CD4-positive, alpha-beta T cell treated with Interleukin-6 for 4 hours (primary cell): ENCODE measurements at regions not wholly inside any gene's neighbourhood (a gene's known extent, or its start where the extent isn't known, plus 50 kb on each side); places are given as distances from the start of the nearest gene placed in this dataset.

Experiments used
- DNase-seq: peaks from one replicate; pipeline ENCODE4 v3.0.0-alpha.2; 2020; ENCODE audit warnings: mixed read lengths

DNA sequence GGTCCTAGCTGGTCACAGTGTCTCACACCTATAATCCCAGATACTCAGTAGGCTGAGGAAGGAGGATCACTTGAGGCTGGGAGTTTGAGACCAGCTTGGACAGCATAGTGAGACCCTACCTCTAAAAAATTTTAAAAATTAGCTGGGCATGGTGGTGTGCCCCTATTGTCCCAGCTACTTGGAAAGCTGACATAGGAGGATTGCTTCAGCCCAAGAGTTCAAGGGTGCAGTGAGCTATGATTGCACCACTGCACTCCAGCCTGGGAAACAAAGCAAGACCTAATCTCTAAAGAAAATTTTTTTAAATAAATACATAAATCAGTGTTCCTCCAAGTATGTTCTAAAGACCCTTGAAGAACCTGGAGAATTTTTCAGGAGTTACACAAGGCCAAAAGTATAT lies 50.6 kb upstream of the GNAO1 start:
- DNase-seq: no peak

DNA sequence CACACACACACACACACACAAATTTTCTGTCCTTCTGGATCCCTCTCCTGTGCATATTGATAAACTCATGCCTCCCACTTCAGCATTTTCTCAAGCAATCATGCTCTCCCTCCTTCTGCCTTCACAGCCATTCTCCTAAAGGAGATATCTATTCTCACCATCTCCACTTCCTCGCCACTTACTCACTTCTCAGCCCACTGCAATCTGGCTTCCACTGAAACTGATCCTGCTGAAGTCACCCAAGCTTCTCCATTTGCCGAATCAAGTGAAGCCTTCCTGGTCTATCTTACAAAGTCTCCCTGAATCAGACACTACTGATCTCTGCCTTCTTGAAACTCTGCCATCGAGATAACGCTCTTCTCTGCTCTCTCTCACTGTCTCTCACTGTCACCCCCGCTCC lies 54.0 kb upstream of the GNAO1 start:
- DNase-seq: no peak

DNA sequence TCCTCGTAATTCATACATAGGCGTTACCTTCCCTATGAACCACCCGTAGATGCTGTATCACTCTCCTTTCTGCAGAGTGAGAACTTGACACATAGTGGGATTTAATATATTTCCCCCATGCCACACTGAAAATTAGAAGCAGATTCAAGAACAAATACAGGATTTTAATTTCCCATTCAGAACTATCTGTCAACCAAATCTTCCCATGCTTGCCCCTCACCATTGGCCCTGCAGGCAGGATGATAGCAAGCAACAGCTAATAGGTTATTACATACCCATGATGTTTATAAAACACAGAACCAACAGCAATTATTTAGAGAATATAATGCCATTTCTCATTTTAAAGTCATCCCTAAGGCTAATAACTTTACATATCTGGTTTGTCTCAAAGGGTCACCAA lies 55.0 kb upstream of the GNAO1 start:
- no peak for DNase-seq

DNA sequence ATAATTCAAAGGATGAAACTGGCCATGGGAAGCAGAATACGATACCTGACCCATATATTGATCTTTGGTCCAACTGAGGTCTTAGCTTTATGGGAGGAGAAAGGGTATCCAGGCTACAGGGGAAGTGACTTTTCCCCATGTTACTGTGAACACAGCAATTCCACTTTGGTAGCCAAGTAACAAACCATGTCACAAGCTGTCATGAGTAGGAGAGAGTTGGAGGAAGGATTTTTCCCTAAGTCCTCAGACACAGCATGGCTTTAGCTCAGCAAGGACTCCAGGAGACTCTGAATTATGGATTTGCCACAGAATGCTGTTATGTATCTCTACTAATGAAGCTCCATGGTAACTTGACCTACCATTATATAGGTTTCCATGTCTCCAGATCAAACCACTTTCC lies 56.5 kb upstream of the GNAO1 start:
- no peak for DNase-seq

DNA sequence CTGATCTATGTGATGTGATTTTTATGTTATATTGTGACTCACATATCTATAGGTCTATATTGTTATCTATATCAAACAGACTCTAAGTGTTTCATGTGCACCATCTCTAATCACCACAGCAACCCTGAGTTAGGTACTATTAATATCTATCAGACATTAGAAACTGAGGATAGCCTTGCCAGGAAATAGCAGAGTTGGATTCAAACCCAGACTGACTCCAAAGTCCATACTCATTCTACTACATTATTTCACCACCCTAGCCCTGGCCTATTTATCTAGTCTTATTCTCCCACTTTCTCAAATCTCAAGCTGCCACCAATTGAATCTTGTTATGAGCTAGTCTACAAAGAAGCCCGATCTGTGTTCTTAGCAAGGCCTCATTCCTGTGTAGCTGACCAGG lies 65.4 kb upstream of the GNAO1 start:
- DNase-seq: no peak

DNA sequence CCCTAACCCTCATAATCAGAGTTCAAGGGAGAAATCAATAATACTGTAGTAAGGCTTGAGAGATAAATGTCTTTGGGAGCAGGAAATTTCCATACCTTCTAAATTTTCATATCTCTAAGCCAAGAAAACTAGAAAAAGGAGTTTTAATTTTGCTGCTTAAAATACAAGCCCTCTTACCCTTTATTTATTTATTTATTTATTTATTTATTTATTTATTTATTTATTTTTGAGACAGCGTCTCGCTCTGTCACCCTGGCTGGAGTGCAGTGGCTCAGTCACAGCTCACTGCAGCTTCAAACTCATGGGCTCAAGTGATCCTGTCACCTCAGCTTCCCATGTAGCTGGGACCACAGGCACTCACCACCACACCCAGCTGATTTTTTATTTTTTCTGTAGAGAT lies 69.0 kb upstream of the GNAO1 start:
- DNase-seq: no peak

DNA sequence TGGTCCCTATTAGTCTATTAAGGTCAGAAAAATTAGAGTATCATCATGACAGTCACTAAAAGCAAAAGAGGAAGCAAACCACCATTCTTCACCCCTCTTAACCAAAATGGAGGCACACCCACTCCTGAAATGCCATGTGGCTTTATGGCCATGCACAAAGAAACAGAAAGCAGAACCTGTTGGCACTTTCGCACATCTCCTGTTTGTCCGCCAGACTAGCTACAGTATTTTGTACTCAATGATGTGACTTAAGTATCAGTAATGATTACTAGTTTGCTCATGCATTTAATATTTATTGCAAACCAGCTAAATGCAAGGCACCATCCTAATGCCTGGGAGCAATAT lies 70.2 kb upstream of the GNAO1 start:
- no peak for DNase-seq

DNA sequence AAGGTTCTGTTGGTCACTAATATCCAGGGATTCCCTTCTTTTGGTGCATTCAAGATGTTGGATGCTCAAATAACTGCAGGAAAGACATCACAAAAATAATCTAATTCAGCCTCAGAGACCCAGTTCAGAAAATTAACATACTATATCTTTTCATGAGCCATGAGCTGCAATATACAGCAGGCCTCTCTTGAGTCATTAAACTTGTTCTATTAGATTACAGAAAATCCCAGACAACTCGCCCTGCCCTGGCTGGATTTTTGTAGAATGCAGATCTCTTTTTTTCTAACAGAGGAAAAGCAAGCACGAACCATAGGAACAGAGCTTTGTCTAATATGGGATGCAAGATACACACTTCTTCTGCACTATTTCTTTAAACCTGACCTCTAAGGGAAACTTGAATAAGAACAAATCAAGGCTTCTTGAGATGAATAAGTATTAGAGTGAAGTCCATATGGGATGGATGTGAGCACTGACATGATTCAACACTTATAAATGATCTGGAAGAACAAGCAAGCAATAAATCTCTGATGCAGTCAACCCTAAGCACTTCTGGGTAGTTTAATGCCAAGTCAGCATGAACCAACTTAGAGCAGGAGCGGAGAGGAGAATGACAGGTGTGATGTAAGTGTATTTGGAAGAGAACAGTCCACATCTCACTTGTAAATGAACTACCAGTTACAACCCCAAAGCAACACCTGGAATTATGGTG lies 70.7 kb upstream of the GNAO1 start:
- no peak for DNase-seq

DNA sequence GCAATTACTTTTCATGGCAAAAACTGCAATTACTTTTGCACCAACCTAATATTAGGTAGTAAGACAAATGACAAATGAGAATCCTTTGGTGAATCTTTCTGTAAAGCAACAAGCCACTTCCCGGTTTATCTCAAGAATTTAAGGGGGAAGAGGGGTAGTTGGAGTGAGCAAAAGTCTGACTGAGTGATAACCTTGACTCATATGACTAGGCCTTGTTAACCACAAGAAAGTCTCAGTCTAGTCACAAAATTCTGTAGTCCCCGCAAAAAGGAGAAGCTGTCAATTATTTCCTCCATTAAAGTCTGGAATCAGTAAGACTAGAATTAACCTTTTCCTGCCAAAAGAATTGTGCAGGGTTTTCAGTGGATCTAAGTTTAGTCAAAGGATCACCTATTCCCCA lies 72.2 kb upstream of the GNAO1 start:
- DNase-seq: no peak

DNA sequence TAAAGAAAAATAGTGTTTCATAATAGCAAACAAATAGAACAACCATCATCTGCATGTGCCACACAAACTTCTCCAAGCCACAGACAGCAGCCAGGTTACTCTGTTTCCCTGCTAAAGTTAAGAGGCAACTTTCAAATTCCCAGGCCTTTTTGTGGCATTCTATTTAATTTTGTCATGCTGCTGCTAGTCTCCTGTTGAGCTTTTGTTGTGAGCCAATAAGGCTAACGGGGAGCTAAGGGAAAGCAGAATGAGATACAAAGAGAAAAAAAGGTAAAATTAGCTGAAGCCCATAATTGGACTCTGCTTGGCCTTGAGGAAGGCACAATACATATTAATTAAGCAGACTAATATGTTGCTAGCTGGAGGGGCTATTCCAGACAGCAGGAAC lies 74.7 kb upstream of the GNAO1 start:
- DNase-seq: no peak

DNA sequence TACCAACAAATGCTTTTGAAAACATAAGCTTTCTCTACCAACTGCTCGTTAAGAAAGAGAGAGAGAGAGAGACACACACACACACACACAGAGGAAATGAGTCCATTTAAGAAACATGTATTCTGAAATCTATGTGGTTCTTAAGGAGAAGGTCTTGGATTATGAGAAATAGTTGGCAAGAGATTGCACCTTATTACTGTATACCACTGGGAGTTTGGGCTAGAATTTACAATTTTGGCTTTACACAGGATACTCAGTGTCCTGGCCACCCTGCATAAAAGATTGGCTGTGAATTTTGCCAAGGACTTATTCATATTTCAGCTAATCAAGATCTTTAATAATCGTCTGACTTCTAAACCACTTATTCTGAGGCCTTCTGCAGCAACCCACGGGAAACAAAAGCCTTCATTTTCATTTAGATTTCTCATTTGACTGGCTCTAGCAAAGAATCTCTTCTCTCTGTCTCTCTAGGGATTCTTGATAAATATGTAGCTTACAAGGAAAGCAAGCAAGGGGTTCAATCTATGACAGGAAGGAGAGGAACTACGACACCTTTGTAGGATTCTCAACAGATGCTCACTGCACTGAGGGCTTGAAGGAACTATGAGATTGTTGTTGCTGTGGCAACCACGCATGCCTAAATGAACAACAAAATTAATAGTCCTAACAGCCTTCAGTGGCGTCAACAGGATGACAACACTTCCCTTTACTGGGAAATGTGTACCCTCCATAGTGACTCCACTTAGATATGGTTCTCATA lies 75.3 kb upstream of the GNAO1 start:
- DNase-seq: no peak

DNA sequence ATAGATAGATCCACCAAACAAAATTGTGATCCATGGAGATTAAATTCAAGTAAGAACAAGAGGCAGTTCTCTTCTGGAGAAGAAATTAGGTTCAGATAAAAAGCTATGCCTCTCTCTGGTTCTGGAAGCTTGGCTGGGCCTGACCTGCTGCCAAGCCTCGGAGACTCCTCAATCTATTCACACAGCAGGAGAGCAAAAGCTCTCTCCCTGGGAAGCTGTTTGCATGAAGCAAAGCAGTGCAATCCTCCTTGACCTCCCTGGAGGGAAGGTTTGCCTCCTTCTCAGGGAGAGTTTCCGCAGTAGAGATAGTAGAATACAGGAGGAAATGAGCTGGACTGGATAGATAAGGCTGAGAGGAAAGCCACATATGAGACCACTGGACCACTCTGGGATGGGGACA lies 78.1 kb upstream of the GNAO1 start:
- DNase-seq: no peak

DNA sequence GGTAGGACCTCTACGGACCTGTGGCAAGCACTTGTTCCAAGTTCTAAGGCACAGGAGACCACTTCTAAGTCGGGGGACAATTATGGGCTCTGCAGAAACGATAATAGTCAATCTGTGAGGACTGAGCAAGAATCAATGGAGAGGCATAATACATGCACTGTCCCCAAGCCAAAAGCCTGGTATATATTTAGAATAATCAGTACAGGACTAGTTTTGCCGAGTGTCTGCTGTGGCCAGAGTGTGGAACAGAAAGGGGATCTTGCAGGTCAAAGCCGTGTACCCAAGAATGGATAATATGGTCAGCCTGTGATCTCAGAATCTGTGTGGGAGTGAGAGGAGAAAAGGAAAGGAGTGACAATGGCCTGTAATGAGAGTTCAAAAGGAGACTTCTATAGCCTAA lies 80.2 kb upstream of the GNAO1 start:
- DNase-seq: no peak

DNA sequence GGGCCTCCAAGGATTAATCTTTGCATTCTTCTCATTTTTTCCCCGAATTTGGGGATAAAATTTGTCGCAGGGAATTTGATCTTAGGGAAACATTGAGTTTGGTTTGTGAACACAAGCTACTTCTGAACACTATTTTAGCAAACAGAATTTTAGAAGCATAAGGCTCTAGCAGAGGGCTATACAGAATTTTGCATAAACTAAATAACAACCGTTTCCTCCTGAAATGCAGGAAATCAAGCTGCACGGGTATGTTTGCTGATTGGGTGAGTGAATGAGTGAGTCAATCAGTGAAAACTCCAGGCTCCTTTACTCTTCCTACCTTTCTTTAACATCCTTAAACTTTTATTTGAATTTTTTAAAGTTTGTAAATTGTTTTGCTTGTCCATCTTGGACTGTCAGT lies 81.3 kb upstream of the GNAO1 start:
- DNase-seq: no peak

DNA sequence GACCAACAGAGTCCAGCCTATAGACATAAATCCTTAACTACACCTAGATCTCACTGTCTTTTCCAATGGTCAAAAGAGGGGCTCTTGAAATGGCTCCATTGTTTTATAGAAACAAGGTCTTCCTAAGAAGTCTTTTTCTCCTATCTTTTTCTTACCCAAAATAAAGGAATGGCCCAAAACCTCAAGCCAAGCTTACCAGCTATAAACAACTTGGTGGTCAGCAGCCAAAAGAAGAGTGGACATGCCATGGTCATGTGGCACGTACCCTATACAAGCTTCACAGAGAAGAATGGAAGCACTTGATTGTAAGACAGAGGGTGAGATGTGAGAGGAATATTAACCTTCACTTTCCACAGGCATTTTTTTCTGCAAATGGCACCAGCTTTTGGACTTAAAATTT lies 82.1 kb upstream of the GNAO1 start:
- DNase-seq: no peak

DNA sequence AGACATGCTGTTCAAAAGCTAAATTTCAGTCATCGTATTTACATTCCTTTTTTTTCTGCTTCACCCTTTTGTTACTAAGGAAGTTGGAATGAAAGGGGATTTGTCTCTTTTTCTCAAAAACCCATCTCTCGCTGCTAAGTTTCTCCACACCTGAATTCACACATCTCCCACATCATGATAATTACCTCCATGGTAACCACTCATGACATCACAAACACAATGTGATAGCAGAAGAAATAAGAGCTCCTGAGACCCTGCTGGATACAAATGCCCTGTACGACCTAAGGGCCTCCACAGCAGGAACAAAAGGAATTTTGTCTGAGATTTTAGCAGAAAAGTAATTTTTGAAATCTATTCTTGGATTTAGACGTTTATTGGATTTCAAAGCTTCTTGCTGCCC lies 82.6 kb upstream of the GNAO1 start:
- DNase-seq: no peak

DNA sequence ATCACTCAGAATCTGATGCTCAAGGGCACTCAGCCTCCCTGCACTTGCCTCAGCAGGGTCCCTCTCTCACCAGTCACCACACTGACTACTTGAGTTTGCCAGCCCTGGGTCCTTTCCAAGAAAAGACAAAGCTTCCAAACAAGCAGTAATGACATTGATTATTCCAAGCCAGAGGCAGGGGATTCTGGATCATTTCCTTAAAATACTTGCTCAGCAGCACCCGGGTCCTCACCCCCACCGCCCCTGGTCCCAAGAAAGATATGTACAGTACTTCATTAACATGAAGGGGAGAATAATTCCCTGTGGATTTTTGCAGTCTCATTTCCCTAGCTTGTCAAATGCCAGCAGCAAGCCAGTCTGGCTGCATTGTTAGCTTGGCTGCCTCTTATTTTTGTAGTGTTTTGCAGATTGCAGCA lies 83.2 kb upstream of the GNAO1 start:
- DNase-seq: no peak

DNA sequence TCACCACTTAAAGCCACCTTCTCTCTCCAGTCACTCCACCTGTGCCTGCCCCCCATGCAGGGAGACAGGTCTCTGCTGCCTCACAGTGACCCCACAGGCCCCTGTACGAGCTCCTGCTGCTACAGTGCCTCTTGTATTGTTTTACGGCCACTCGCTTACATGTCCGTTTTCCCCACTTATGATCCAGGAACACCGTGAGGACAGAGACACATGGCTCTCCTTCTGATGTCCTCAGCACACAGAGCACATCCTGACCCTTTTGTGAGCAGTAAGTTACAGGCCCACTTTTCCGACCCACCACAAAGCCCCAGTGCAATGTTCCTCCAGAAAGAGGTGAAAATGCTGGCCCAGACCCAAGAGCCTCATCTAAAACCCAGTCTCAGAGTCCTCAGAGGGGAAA lies 84.8 kb upstream of the GNAO1 start:
- DNase-seq: no peak

DNA sequence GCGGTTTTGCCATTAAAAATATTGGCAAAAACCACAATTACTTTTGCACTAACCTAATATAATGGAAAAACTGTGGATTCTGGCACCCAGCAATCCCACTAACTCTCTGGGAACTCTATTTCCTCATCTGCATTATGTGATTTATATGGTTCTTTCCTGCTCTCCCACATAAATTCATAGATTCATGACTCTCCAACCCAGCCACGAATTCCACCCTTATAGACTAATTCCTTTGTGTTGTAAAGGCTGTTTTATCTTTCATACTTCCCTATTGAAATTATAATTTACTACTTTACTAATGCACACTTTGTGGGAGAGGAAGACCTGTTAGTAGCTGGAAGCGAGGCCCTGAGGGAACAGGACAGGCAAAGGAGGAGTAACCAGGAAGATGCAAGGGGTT lies 88.4 kb upstream of the GNAO1 start:
- no peak for DNase-seq

DNA sequence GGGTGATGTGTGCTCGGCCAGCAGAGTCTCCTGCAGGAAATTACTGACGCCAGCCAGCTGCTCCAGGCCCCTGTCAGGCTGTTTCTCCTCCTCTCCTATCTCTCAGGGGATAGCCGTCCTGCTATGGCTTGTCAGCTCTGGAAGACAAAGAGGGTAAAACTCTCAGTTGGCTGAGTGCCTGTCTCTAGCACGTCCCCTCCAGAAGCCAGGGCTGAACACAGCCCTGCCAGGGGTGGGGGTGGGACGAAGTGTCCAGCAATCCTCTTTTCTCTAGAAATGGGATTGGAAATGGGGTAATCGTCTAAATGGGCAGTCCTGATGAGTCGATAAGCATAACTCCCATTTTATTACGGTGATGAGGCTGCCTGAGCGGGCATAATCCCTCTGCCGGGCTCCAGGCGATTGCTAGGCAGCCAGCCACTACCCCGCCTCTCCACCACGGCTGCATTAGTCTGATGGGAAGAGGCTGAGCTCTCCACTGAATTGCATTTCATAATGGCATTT lies 89.1 kb upstream of the GNAO1 start:
- DNase-seq: no peak

DNA sequence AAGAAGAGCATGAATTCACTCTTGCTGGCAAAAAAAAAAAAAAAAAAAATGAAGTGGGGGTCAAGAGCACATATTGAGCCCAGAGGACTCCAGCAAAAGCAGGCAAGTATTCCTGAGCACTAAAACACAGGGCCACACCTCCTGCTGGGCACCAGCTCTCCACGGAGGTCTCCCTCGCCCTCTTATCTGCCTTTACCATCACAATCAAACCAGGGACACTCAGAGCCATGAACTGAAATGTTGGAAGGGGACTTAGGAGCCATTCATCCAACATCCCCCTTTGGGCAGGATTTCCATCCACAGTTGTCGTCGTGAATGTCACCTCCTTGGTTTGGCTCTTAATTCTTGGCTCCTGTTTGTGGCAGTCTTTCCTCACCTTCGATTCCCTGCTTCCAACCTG lies 89.8 kb upstream of the GNAO1 start:
- no peak for DNase-seq

DNA sequence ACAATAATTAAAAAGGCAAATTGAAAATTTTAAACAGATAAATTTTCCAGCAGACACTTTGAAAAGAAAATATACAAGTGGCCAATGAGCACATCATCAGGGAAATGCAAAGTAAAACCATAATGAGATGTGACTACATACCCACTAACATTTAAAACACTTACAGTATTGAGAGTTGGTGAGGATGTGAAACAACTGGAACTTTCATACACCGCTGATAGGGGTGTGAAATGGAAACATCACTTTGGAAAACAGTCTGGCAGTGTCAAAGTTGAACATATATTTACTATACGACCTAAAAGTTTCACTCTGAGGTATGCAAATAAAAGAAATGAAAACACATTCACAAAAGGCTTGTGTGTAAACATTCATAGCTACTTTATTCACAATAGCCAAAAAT lies 94.0 kb upstream of the GNAO1 start:
- DNase-seq: no peak

DNA sequence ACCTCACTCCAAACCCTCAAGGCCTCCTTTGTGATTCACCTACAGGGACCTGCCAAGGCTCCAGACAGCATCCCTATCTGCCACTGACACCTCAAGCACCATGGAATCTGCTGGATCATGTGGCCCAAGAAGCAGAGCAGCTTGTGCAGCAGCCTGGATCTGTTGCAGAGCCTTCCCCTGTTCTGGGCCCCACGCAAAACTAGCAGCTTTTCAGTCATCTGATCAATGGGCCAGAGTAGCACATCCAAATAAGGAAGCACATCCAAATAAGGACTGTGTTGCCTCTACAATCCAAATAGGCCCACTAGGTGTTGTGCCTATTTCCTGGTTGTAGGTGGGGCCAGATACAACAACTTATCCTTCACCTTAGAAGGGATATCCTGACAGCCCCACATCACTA lies 97.1 kb upstream of the GNAO1 start:
- DNase-seq: no peak

DNA sequence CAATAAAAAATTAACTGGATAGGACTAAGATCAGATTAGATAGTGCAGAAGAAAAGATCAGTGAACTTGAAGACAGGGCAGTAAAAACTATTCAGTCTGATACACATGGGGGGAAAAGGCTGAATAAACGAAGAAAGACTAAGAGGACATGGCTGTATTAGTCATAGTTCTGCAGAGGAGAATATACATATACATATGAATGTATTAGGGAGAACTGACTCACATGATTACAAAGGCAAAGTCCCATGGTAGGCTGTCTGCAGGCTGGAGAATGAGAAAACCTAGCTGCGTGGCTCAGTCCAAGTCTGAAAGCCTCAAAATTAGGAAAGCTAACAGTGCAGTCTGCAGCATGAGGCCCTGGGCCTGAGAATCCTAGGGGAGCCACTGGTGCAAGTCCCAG lies 98.2 kb upstream of the GNAO1 start:
- no peak for DNase-seq

DNA sequence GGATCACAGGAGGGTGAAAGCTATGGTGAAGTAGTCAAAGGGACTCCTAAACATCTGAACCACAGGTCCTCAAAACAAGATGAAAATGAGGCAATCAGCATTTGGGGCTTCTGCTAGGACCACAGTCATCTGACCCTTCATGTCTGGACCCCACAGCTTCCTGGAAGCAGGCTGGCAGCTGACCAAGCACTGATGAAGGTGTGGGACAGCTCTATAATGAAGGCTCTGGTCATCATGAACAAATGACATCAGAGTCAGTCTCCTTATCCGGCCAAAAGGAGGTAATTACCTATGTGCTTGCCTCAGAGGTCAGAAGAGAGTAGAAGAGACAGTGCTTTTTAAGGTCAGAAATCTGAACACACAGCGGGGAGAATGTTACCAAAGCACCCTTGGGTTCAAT lies 101.2 kb upstream of the GNAO1 start:
- no peak for DNase-seq
